Adrenal gland (tissue), 9 donors: ENCODE measurements at regions not wholly inside any gene's neighbourhood (a gene's known extent, or its start where the extent isn't known, plus 50 kb on each side); places are given as distances from the start of the nearest gene placed in this dataset.

Source experiments
- DNase-seq, 7 donors: peaks; one replicate each; pipeline ENCODE4 v3.0.0-alpha.2; 2019 to 2020
- H3K27ac ChIP-seq, 5 donors: fragments of 200-600 bp; sonication (generic) in 4 of 5; 1 replicate in 3 of 5; 2 replicates in 2 of 5; pipeline versions ENCODE4 v1.5.1 to v1.8.0; 2016 to 2020; ENCODE audit warnings: mild to moderate bottlenecking in 1 of 5
- H3K27me3 ChIP-seq: fragments of 200-600 bp; 2 replicates; pipeline ENCODE4 v1.8.0; 2021
- H3K36me3 ChIP-seq, 2 donors: fragments of 200-600 bp; replicated peaks in 1 of 2; 1 replicate in 1 of 2; 2 replicates in 1 of 2; pipeline versions ENCODE4 v1.5.1 to v1.8.0; 2018 to 2022
- H3K4me1 ChIP-seq, 2 donors: fragments of 200-600 bp; replicated peaks in 1 of 2; 1 replicate in 1 of 2; 2 replicates in 1 of 2; pipeline versions ENCODE4 v1.5.1 to v1.8.0; 2018 to 2021
- H3K4me3 ChIP-seq, 4 donors: fragments of 200-600 bp; sonication (generic) in 3 of 4; one replicate each; pipeline ENCODE4 v1.5.1; 2016 to 2018
- H3K9me3 ChIP-seq, 3 donors: fragments of 200-600 bp; sonication (generic) in 1 of 3; replicated peaks in 1 of 3; 1 replicate in 2 of 3; 2 replicates in 1 of 3; pipeline versions ENCODE4 v1.5.1 to v1.8.0; 2016 to 2021
- POLR2A ChIP-seq, 2 donors: fragments of 450-650 bp; IDR thresholded peaks; one replicate each; pipeline ENCODE4 v1.6.1; 2017; ENCODE audit warnings: antibody characterized with exemption in 2 of 2, mild to moderate bottlenecking in 2 of 2, moderate library complexity in 1 of 2
- WGBS, 4 donors: extraction: QIAGEN DNeasy Blood & Tissue Kit in 2 of 4; methylation state at CpG; one replicate each; pipeline versions ENCODE4 v1.1.5 to v1.1.7; 2013 to 2017; 5-methylcytosine and 5-hydroxymethylcytosine counted together
- intact Hi-C, 2 donors: fragments of 100-400 bp; cut with DNase I; formaldehyde crosslinking; loops; one replicate each; pipeline versions ENCODE4 v1.14.1 to v1.15.0; 2022 to 2023
- TF ChIP-seq, protein P1 (sequence below), 6 experiments: fragments of 450-650 bp in 4 of 6; fragments of 200-600 bp in 2 of 6; sonication (generic) in 1 of 6; IDR thresholded peaks; 1 replicate in 5 of 6; 2 replicates in 1 of 6; pipeline versions ENCODE4 v1.5.1 to v1.8.0; 2016 to 2021; ENCODE audit warnings: antibody characterized with exemption in 6 of 6, mild to moderate bottlenecking in 2 of 6, moderate library complexity in 1 of 6
- donor health status: healthy with polysubstance abuse.
- donor health status: Bipolar disorder and iron deficiency.
- donor health status: DM: yes; HTN: yes; CAD: no.
- donor health status: DM: no; HTN: no; CAD: no.
- donor health status: DM: no; HTN: no; CAD: no.

GRCh38 chr4:128349921-128350320, 62.3 kb upstream of the PGRMC2 start:
- TF ChIP-seq, protein P1, sequence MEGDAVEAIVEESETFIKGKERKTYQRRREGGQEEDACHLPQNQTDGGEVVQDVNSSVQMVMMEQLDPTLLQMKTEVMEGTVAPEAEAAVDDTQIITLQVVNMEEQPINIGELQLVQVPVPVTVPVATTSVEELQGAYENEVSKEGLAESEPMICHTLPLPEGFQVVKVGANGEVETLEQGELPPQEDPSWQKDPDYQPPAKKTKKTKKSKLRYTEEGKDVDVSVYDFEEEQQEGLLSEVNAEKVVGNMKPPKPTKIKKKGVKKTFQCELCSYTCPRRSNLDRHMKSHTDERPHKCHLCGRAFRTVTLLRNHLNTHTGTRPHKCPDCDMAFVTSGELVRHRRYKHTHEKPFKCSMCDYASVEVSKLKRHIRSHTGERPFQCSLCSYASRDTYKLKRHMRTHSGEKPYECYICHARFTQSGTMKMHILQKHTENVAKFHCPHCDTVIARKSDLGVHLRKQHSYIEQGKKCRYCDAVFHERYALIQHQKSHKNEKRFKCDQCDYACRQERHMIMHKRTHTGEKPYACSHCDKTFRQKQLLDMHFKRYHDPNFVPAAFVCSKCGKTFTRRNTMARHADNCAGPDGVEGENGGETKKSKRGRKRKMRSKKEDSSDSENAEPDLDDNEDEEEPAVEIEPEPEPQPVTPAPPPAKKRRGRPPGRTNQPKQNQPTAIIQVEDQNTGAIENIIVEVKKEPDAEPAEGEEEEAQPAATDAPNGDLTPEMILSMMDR (IDR thresholded peaks at IDR 0.05) = no peak
- TF ChIP-seq POLR2A (IDR thresholded peaks at IDR 0.05) = no peak
- 76 to 84% (median 81%) methylated on average over 4 of the region's 4 CpGs for WGBS, 4 donors
- intact Hi-C loops = no loop called here
- DNase-seq = no peak
- Histone ChIP-seq H3K4me3 (no peak overlapping the region), H3K4me1 (peaks cover 10 to 17% of the 10 kb centered on the region in 2 donors), H3K36me3 (no peaks in the 10 kb centered on the region), H3K27ac (no peak overlapping the region), H3K9me3 (no peaks in the 10 kb centered on the region), H3K27me3 (no peaks in the 10 kb centered on the region)

DNA sequence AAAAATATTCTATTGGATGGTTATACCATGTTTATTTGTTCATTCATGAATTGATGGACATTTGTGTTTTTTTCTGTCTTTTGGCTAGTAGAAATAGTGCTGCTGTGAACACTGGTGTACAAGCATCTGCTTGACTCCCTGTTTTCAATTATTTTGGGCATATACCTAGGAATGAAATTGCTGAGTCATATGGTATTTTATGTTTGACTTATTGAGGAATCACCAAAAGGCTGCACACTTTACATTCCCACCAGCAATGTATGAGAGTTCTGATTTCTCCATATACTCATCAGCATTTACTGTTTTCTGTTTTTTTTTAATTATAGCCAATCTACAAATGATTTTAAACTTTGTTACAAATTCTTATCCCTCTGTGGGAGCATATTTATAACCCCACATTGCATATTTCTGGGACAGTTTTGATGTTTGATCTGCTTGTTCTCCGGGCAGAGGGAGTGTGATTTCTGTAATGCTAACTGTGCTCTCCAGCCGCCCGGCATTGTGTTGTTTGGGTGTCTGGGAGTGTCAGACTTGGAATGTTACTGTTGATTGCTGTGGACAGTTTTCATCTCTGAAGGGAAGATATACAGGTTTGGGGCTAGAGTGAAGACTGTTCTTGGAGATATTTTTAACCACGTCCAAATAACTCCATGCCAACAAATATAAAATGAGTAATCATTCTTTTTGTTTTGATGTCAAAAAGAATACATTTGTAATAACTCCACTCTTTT, 60.5 kb upstream of the PGRMC2 start:
- H3K4me1 ChIP-seq = peaks cover 7 to 10% of the 10 kb centered on the region in 2 donors
- intact Hi-C loops = no loop called here
- H3K4me3 ChIP-seq = no peak overlapping the region
- no peaks in the 10 kb centered on the region for H3K36me3 ChIP-seq
- TF ChIP-seq, protein P1 (IDR thresholded peaks at IDR 0.05) = no peak
- TF ChIP-seq POLR2A (IDR thresholded peaks at IDR 0.05) = no peak
- no peak overlapping the region for H3K27ac ChIP-seq
- 56 to 71% (median 64%) methylated on average over 4 of the region's 4 CpGs for WGBS, 4 donors
- no peak for DNase-seq
- H3K27me3 ChIP-seq = no peaks in the 10 kb centered on the region
- H3K9me3 ChIP-seq = no peaks in the 10 kb centered on the region

DNA sequence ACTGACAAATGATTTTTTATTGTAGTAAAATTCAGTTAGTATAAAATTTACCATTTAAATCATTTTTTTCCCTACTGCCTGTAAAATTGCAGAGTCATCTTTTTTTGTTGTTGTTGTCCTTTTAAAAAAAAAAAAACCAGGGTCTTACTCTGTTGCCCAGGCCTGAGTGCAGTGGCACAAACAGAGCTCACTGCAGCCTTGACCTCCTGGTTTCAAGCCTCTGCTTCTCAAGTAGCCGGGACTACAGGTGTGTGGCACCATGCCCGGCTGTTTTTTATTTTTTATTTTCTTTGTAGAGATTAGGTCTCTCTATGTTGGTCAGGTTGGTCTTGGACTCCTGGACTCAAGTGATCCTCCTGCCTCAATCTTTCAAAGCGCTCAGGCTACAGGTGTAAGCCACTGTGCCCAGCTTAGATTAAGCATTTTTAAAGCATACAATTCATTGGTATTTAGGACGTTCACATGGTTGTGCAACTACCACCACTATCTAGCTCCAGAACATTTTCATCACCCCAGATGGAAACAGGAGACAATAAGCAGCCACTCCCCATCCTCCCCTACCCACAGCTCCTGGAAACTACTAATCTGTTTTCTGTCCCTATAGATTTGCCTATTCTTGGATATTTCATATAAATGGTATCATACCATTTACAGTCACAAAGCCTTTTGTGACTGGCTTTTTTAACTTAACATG, 59.7 kb upstream of the PGRMC2 start:
- peak in 5 of 7 donors; percentile 13 to 28 (median 19) for DNase-seq
- WGBS, 4 donors = 49 to 58% (median 55%) methylated on average over 4 of the region's 4 CpGs
- Histone ChIP-seq H3K27ac (no peak overlapping the region), H3K4me3 (no peak overlapping the region), H3K36me3 (no peaks in the 10 kb centered on the region), H3K9me3 (no peaks in the 10 kb centered on the region), H3K27me3 (no peaks in the 10 kb centered on the region), H3K4me1 (peaks cover 7 to 10% of the 10 kb centered on the region in 2 donors)
- TF ChIP-seq, protein P1 (IDR thresholded peaks at IDR 0.05) = no peak
- TF ChIP-seq POLR2A (IDR thresholded peaks at IDR 0.05) = no peak
- intact Hi-C loops = no loop called here

GRCh38 chr4:128346054-128346716, 58.6 kb upstream of the PGRMC2 start:
- DNase-seq = no peak
- no peak for TF ChIP-seq POLR2A (IDR thresholded peaks at IDR 0.05)
- TF ChIP-seq, protein P1 (IDR thresholded peaks at IDR 0.05) = no peak
- Histone ChIP-seq H3K4me1 (peaks cover 7 to 10% of the 10 kb centered on the region in 2 donors), H3K9me3 (no peaks in the 10 kb centered on the region), H3K4me3 (no peak overlapping the region), H3K27ac (no peak overlapping the region), H3K36me3 (no peaks in the 10 kb centered on the region), H3K27me3 (no peaks in the 10 kb centered on the region)
- intact Hi-C loops = no loop called here
- 96 to 98% (median 97%) methylated on average over 3 of the region's 3 CpGs for WGBS, 4 donors
